GM23338 (cell line): ENCODE measurements at regions not wholly inside any gene's neighbourhood (a gene's known extent, or its start where the extent isn't known, plus 50 kb on each side); places are given as distances from the start of the nearest gene placed in this dataset.

ENCODE experiments used
- ATAC-seq: fragments of 200-7000 bp; cut with Tn5 transposase; 3 replicates; pipeline ENCODE4 v1.9.1; 2020
- DNase-seq: peaks from one replicate; pipeline ENCODE4 v3.0.0-alpha.2; 2015; ENCODE audit warnings: low spot score
- H2AFZ ChIP-seq: fragments of 200-600 bp; sonication (generic); 2 replicates; pipeline ENCODE4 v1.8.0; 2016; ENCODE audit warnings: antibody characterized with exemption, mild to moderate bottlenecking, moderate library complexity
- H3F3A ChIP-seq: fragments of 200-600 bp; sonication (generic); replicated peaks from 2 replicates; pipeline ENCODE4 v1.8.0; 2017; ENCODE audit warnings: antibody characterized with exemption, mixed run types, low read depth
- H3K27ac ChIP-seq: fragments of 200-600 bp; sonication (generic); 2 replicates; pipeline ENCODE4 v1.6.1; 2016; ENCODE audit warnings: low read depth
- H3K27me3 ChIP-seq: fragments of 200-600 bp; sonication (generic); 2 replicates; pipeline ENCODE4 v1.8.0; 2016; ENCODE audit warnings: mild to moderate bottlenecking, mixed run types, moderate library complexity; ENCODE audit not compliant: insufficient read depth
- H3K36me3 ChIP-seq: fragments of 200-600 bp; sonication (generic); 2 replicates; pipeline ENCODE4 v1.8.0; 2016; ENCODE audit warnings: mild to moderate bottlenecking; ENCODE audit not compliant: insufficient read depth
- H3K4me1 ChIP-seq: fragments of 200-600 bp; sonication (generic); 2 replicates; pipeline ENCODE4 v1.8.0; 2016; ENCODE audit warnings: mild to moderate bottlenecking, moderate library complexity; ENCODE audit not compliant: insufficient read depth
- H3K4me2 ChIP-seq: fragments of 200-600 bp; sonication (generic); 2 replicates; pipeline ENCODE4 v1.7.1; 2017; ENCODE audit warnings: mixed run types
- H3K4me3 ChIP-seq: fragments of 200-600 bp; sonication (generic); 2 replicates; pipeline ENCODE4 v1.6.1; 2016; ENCODE audit warnings: mixed run types
- H3K79me2 ChIP-seq: fragments of 200-600 bp; sonication (generic); replicated peaks from 2 replicates; pipeline ENCODE4 v1.8.0; 2017; ENCODE audit warnings: mild to moderate bottlenecking; ENCODE audit not compliant: insufficient read depth
- H3K9me2 ChIP-seq: fragments of 200-600 bp; sonication (generic); 2 replicates; pipeline ENCODE4 v1.8.0; 2017; ENCODE audit not compliant: insufficient read depth
- H4K20me1 ChIP-seq: fragments of 200-600 bp; sonication (generic); replicated peaks from 2 replicates; pipeline ENCODE4 v1.8.0; 2017; ENCODE audit warnings: mild to moderate bottlenecking; ENCODE audit not compliant: insufficient read depth
- H3K27ac Mint-ChIP-seq: 2 replicates; pipeline ENCODE4 v1.8.0; 2020; ENCODE audit warnings: inconsistent platforms, mild to moderate bottlenecking, moderate library complexity, mixed read lengths
- H3K27me3 Mint-ChIP-seq: 3 replicates; pipeline ENCODE4 v1.8.0; 2022; ENCODE audit warnings: low read depth, mild to moderate bottlenecking, moderate library complexity, mixed read lengths, inconsistent platforms; ENCODE audit not compliant: insufficient read depth, poor library complexity
- H3K36me3 Mint-ChIP-seq: 3 replicates; pipeline ENCODE4 v1.8.0; 2021; ENCODE audit warnings: low read depth, mild to moderate bottlenecking, inconsistent platforms, moderate library complexity, mixed read lengths
- H3K4me1 Mint-ChIP-seq: 3 replicates; pipeline ENCODE4 v1.8.0; 2020; ENCODE audit warnings: mild to moderate bottlenecking, inconsistent platforms, mixed read lengths
- H3K4me3 Mint-ChIP-seq: 3 replicates; pipeline ENCODE4 v1.8.0; 2021; ENCODE audit warnings: moderate library complexity, mild to moderate bottlenecking, inconsistent platforms, mixed read lengths
- H3K9me3 Mint-ChIP-seq: 3 replicates; pipeline ENCODE4 v1.8.0; 2020; ENCODE audit warnings: moderate library complexity, mild to moderate bottlenecking, inconsistent platforms, mixed read lengths
- ETS1 ChIP-seq: IDR thresholded peaks from 2 replicates; pipeline ENCODE4 v1.6.1; 2016; ENCODE audit warnings: antibody characterized with exemption
- EZH2 ChIP-seq: fragments of 200-600 bp; sonication (generic); IDR thresholded peaks from one replicate; pipeline ENCODE4 v1.8.0; 2017; ENCODE audit warnings: antibody characterized with exemption, mild to moderate bottlenecking, low read depth; ENCODE audit not compliant: unreplicated experiment
- ZNF462 ChIP-seq: fragments of 250-450 bp; sonication (Bioruptor Pico); IDR thresholded peaks from 2 replicates; pipeline ENCODE4 v1.5.0; 2020; ENCODE audit warnings: mild to moderate bottlenecking, moderate library complexity

GRCh38 chr15:98505611-98506031 lies 142.7 kb upstream of the IGF1R start:
- DNase-seq (no peak), ATAC-seq (peak; percentile 39; the same call in 2 of the 3 replicates)
- Histone ChIP-seq H3K27ac (no peak overlapping the region), H3K79me2 (no peaks in the 10 kb centered on the region), H3K9me2 (no peaks in the 10 kb centered on the region), H3K4me3 (no peak overlapping the region), H2AFZ (no peak overlapping the region; the same call in 1 of the 2 replicates), H3K36me3 (no peaks in the 10 kb centered on the region), H3K27me3 (no peaks in the 10 kb centered on the region), H3K4me1 (0 out of 2 replicates have a peak, but pooled peaks cover 3% of the 10 kb centered on the region), H3K4me2 (no peak overlapping the region), H4K20me1 (no peaks in the 10 kb centered on the region), H3F3A (no peaks in the 10 kb centered on the region)
- H3K4me3 Mint-ChIP-seq: no peak overlapping the region
- H3K27ac Mint-ChIP-seq: no peak overlapping the region
- H3K4me1 Mint-ChIP-seq: no peaks in the 10 kb centered on the region; the same call in 2 of the 3 replicates
- H3K9me3 Mint-ChIP-seq: no peaks in the 10 kb centered on the region; the same call in 2 of the 3 replicates
- H3K27me3 Mint-ChIP-seq: peaks cover 5% of the 10 kb centered on the region
- H3K36me3 Mint-ChIP-seq: no peaks in the 10 kb centered on the region
- TF ChIP-seq EZH2: no peak

GRCh38 chr15:98506172-98506571 lies 142.2 kb upstream of the IGF1R start:
- H3K36me3 Mint-ChIP-seq: no peaks in the 10 kb centered on the region
- Histone ChIP-seq H3K4me1 (0 out of 2 replicates have a peak, but pooled peaks cover 3% of the 10 kb centered on the region), H4K20me1 (no peaks in the 10 kb centered on the region), H3K27me3 (no peaks in the 10 kb centered on the region), H3F3A (no peaks in the 10 kb centered on the region), H3K27ac (no peak overlapping the region), H3K9me2 (no peaks in the 10 kb centered on the region), H3K36me3 (no peaks in the 10 kb centered on the region), H3K79me2 (no peaks in the 10 kb centered on the region), H3K4me3 (no peak overlapping the region), H3K4me2 (no peak overlapping the region), H2AFZ (no peak overlapping the region)
- H3K4me3 Mint-ChIP-seq: no peak overlapping the region
- ATAC-seq: no peak
- TF ChIP-seq EZH2 (no peak), ETS1 (no peak), ZNF462 (CRISPR knock-in tag) (no peak)
- no peak for DNase-seq
- H3K4me1 Mint-ChIP-seq: no peaks in the 10 kb centered on the region; the same call in 2 of the 3 replicates
- peaks cover 5% of the 10 kb centered on the region for H3K27me3 Mint-ChIP-seq
- H3K27ac Mint-ChIP-seq: no peak overlapping the region
- no peaks in the 10 kb centered on the region; the same call in 2 of the 3 replicates for H3K9me3 Mint-ChIP-seq
